NOMO-1 (cell line): ENCODE measurements at regions not wholly inside any gene's neighbourhood (a gene's known extent, or its start where the extent isn't known, plus 50 kb on each side); places are given as distances from the start of the nearest gene placed in this dataset.

ENCODE experiments used
- DNase-seq, 2 experiments: peaks; one replicate each; lab custom pipeline; 2025; ENCODE audit not compliant: unreplicated experiment in 2 of 2; lab: John Stamatoyannopoulos, UW

- DNase-seq, result no peak
Observed at GRCh38 chr2:120620025-120620793, 115.5 kb upstream of the GLI2 start.

- DNase-seq, result no peak
Observed at GRCh38 chr2:120622159-120622869, 113.4 kb upstream of the GLI2 start.

- no peak for DNase-seq
Observed at GRCh38 chr2:120622886-120623753, 112.5 kb upstream of the GLI2 start.

- DNase-seq, result no peak
Observed at GRCh38 chr2:120624061-120624737, 111.5 kb upstream of the GLI2 start.

DNA sequence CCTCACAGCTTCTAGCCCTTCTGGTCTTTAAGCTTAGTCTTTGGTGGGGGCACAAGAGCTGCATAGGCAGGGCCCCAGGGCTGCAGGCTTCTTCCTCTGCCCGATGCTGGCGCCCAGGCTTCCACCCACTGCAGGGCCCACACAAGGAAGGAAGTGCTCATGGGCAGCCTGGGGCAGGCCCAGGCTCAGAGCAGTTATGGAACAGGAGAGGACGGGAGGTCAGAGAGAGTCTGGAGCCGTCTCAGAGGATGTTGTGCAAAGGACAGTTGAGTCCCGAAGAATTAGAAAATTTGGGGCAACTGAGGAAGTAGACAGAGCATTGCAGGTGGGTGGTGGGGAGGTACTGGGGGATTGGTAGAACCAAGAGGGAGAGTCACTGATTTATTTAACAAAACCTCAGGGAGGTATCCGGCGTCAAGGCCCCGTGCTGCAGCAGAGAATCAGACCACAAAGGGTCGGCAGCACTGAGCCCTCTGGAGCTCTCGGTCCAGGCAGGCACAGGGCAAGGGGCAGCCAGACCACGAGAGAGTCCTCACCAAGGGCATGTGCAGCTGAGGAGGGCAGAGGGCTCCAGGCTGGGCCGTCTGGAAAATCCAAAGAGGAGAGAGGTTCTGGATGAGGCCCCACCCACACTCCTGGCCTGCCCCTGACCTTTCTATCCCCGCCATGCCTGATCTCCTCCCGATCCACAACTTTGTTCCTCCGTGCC, 110.8 kb upstream of the GLI2 start:
- no peak for DNase-seq

- no peak for DNase-seq
Observed at GRCh38 chr2:120625865-120626560, 109.7 kb upstream of the GLI2 start.

DNA sequence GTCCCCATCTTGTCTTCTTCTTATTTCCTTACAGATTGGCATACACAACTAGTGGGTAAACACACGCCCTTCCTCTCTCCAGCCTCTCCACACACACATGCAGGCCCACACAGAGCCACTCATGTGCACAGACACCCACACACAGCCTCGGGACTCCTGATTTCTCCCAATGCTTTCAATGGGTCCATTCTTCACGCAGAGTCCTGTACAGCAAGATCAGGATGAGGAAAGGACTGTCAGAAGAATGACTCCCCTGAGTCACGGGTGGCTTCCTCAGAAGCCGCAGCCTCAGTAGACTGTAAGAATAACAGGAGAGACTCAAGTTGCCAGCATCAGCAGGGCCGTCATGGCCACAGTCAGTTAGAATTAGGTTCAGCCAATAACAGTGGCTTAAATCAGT, 109.1 kb upstream of the GLI2 start:
- no peak for DNase-seq

GRCh38 chr2:120628248-120628647, 107.4 kb upstream of the GLI2 start:
- no peak for DNase-seq

DNA sequence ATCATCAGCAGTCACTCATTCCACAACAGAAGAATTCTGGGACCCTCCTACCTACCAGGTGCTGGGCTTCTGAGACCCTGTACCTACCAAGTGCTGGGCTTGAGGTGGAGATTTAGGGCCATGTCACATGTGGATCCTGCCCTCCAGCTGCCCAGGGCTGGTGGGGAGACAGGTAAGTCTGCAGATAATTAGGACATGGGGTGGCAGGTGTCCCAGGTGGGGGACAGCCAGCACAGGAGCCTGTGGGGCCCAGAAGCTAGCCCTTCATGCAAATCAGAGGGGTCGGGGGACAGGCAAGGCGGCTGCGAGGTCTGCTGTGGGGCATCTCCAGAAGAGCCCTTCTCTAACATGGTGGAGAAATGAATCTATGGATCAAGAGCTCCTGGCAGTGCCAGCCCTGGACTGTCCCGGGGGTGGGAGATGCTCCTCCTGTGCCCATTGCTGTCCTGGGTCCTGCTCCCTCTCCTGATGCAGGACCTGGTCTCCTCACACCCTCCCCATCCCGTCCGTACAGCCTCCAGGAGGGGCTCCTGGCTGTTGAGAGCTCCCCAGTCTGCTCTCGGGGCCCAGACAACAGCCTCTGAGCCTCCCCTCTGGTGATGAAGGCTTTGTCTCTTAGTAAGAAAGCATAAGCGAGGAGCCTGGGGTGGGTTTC, 106.3 kb upstream of the GLI2 start:
- DNase-seq, result no peak

DNA sequence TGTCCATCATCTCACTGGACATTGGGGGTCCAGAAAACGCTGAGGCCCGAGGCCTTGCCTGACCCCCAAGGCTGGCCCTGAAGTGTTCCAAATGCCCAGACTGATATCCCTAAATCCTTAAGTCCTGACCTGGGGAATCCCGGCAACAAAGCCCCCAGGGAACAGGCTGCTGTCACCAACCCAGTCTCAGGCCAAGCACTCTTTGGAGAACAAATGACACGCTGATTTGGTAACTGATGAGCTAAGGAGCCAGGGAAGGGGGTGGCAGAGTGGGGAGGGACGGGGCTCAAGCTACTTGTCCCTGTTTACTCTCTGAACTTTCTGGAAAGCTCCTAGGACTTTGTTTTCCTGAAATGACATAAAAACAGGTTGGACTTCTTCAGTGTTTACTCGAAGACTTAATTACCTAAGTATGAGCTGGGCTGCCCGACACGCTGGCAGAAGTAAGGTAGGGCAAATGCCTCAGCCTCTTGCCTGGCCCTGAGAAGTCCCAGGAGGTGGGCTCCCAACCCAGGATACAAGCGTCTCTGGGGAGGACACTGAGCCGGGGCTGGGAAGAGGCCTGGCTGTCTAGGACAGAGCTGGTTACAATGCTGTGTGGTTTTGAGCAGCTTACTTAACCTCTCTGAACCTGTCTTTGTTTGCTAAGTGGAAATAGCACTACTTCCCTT, 105.5 kb upstream of the GLI2 start:
- DNase-seq, result no peak

- no peak for DNase-seq
Observed at GRCh38 chr2:120631236-120631635, 104.4 kb upstream of the GLI2 start.

GRCh38 chr2:120631724-120632123, 103.9 kb upstream of the GLI2 start:
- DNase-seq, result no peak

- DNase-seq, result no peak
Observed at GRCh38 chr2:120632796-120633646, 102.6 kb upstream of the GLI2 start.

- no peak for DNase-seq
Observed at GRCh38 chr2:120634533-120634932, 101.1 kb upstream of the GLI2 start.

GRCh38 chr2:120635146-120635545, 100.5 kb upstream of the GLI2 start:
- no peak for DNase-seq

- DNase-seq, result no peak
Observed at GRCh38 chr2:120637847-120638246, 97.8 kb upstream of the GLI2 start.

DNA sequence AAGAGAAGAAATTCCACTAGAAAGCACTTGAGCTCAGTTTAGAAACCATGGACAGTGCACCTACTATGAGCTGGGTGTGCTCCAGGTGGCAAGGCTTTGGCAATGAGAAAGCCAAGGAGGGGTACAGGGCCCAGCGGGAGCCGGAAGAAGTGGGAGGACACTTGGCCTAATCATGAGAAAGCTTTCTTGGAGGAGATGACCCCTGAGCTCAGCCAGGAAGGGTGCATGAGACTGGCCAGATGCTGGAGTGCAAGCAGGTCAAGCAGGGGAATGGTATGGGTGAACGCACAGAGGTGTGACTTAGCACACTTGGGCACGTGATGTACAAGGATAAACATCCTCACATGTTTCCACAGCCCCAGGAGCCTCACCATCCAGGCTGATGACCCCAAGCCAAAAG, 97.2 kb upstream of the GLI2 start:
- no peak for DNase-seq

- DNase-seq, result no peak
Observed at GRCh38 chr2:120641366-120641771, 94.3 kb upstream of the GLI2 start.
